Sigmoid colon (tissue), 6 donors: ENCODE measurements at regions not wholly inside any gene's neighbourhood (a gene's known extent, or its start where the extent isn't known, plus 50 kb on each side); places are given as distances from the start of the nearest gene placed in this dataset.

Experiments
- DNase-seq: peaks from one replicate; pipeline ENCODE4 v3.0.0-alpha.2; 2019
- H3K27ac ChIP-seq, 4 donors: fragments of 200-600 bp; sonication (generic); one replicate each; pipeline ENCODE4 v1.5.1; 2016 to 2019; ENCODE audit warnings: mild to moderate bottlenecking in 1 of 4
- H3K27me3 ChIP-seq, 3 donors: fragments of 200-600 bp; sonication (generic); one replicate each; pipeline ENCODE4 v1.5.1; 2019; ENCODE audit warnings: mild to moderate bottlenecking in 1 of 3
- H3K36me3 ChIP-seq, 4 donors: fragments of 200-600 bp; sonication (generic); one replicate each; pipeline ENCODE4 v1.5.1; 2016 to 2019
- H3K4me1 ChIP-seq, 4 donors: fragments of 200-600 bp; sonication (generic); one replicate each; pipeline ENCODE4 v1.5.1; 2017 to 2019
- H3K4me3 ChIP-seq, 4 donors: fragments of 200-600 bp; sonication (generic); one replicate each; pipeline ENCODE4 v1.5.1; 2017 to 2019; ENCODE audit warnings: mild to moderate bottlenecking in 2 of 4, moderate library complexity in 1 of 4
- H3K9me3 ChIP-seq, 4 donors: fragments of 200-600 bp in 3 of 4; sonication (generic) in 3 of 4; one replicate each; pipeline versions ENCODE4 v1.5.1 to v1.6.1; 2013 to 2019
- CTCF ChIP-seq, 4 experiments: fragments of 450-650 bp in 3 of 4; fragments of 200-600 bp in 1 of 4; IDR thresholded peaks; one replicate each; pipeline ENCODE4 v1.5.1; 2016 to 2019; ENCODE audit warnings: antibody characterized with exemption in 4 of 4, mild to moderate bottlenecking in 3 of 4, moderate library complexity in 2 of 4
- EP300 ChIP-seq, 4 donors: sonication (generic); formaldehyde crosslinking; IDR thresholded peaks; one replicate each; pipeline ENCODE4 v1.6.1; 2017; ENCODE audit warnings: antibody characterized with exemption in 4 of 4
- POLR2A ChIP-seq, 2 donors: fragments of 450-650 bp; IDR thresholded peaks; one replicate each; pipeline ENCODE4 v1.6.1; 2016; ENCODE audit warnings: antibody characterized with exemption in 2 of 2, mild to moderate bottlenecking in 2 of 2, moderate library complexity in 2 of 2
- POLR2AphosphoS5 ChIP-seq, 4 donors: sonication (generic); formaldehyde crosslinking; IDR thresholded peaks; one replicate each; pipeline ENCODE4 v1.6.1; 2017; ENCODE audit warnings: antibody characterized with exemption in 4 of 4
- WGBS, 2 donors: extraction: QIAGEN DNeasy Blood & Tissue Kit; methylation state at CpG; one replicate each; pipeline ENCODE4 v1.1.7; 2013; 5-methylcytosine and 5-hydroxymethylcytosine counted together
- intact Hi-C: fragments of 100-400 bp; cut with DNase I; formaldehyde crosslinking; loops from one replicate; pipeline ENCODE4 v1.15.1; 2023
- donor health status: healthy with polysubstance abuse.
- donor health status: healthy.

GRCh38 chr5:164204338-164204946, 699.0 kb downstream of the MAT2B start:
- no peak for DNase-seq
- WGBS, 2 donors: 78 to 81% methylated on average over 4 of the region's 4 CpGs
- no peaks in the 10 kb centered on the region for H3K36me3 ChIP-seq
- no peaks in the 10 kb centered on the region for H3K9me3 ChIP-seq
- H3K4me1 ChIP-seq: no peaks in the 10 kb centered on the region
- intact Hi-C loops: no loop called here
- H3K27ac ChIP-seq: no peak overlapping the region
- H3K27me3 ChIP-seq: no peaks in the 10 kb centered on the region
- TF ChIP-seq POLR2A (IDR thresholded peaks at IDR 0.05): no peak
- no peak for TF ChIP-seq POLR2AphosphoS5 (IDR thresholded peaks at IDR 0.05)
- TF ChIP-seq CTCF (IDR thresholded peaks at IDR 0.05): no peak
- TF ChIP-seq EP300 (IDR thresholded peaks at IDR 0.05): no peak
- H3K4me3 ChIP-seq: no peak overlapping the region

- intact Hi-C loops: no loop called here
- H3K4me3 ChIP-seq: no peak overlapping the region
- 91 to 92% methylated on average over 2 of the region's 2 CpGs for WGBS, 2 donors
These were observed 700.8 kb downstream of the MAT2B start for GRCh38 chr5:164206196-164206595.

GRCh38 chr5:164207646-164208045, 702.2 kb downstream of the MAT2B start:
- Histone ChIP-seq H3K27ac (no peak overlapping the region), H3K4me1 (no peaks in the 10 kb centered on the region), H3K36me3 (no peaks in the 10 kb centered on the region), H3K9me3 (no peaks in the 10 kb centered on the region), H3K27me3 (no peaks in the 10 kb centered on the region), H3K4me3 (no peak overlapping the region)
- 83 to 85% methylated on average over 3 of the region's 3 CpGs for WGBS, 2 donors
- TF ChIP-seq POLR2A (IDR thresholded peaks at IDR 0.05) (no peak), POLR2AphosphoS5 (IDR thresholded peaks at IDR 0.05) (no peak), CTCF (IDR thresholded peaks at IDR 0.05) (no peak), EP300 (IDR thresholded peaks at IDR 0.05) (no peak)
- intact Hi-C loops: no loop called here
- DNase-seq: no peak

More at GRCh38 chr5:164206196-164206595, 700.8 kb downstream of the MAT2B start:
- no peak overlapping the region for H3K27ac ChIP-seq
- H3K36me3 ChIP-seq: no peaks in the 10 kb centered on the region
- H3K4me1 ChIP-seq: no peaks in the 10 kb centered on the region
- no peaks in the 10 kb centered on the region for H3K9me3 ChIP-seq
- H3K27me3 ChIP-seq: no peaks in the 10 kb centered on the region
- TF ChIP-seq CTCF (IDR thresholded peaks at IDR 0.05): no peak
- TF ChIP-seq POLR2A (IDR thresholded peaks at IDR 0.05): no peak
- no peak for DNase-seq

- 52 to 60% methylated on average over 3 of the region's 3 CpGs for WGBS, 2 donors
- Histone ChIP-seq H3K27me3 (no peaks in the 10 kb centered on the region), H3K4me3 (no peak overlapping the region), H3K9me3 (no peaks in the 10 kb centered on the region), H3K4me1 (no peaks in the 10 kb centered on the region), H3K27ac (no peak overlapping the region), H3K36me3 (no peaks in the 10 kb centered on the region)
- intact Hi-C loops: no loop called here
- no peak for DNase-seq
- no peak for TF ChIP-seq POLR2AphosphoS5 (IDR thresholded peaks at IDR 0.05)
- TF ChIP-seq POLR2A (IDR thresholded peaks at IDR 0.05): no peak
- no peak for TF ChIP-seq EP300 (IDR thresholded peaks at IDR 0.05)
- no peak for TF ChIP-seq CTCF (IDR thresholded peaks at IDR 0.05)
These were observed 705.1 kb downstream of the MAT2B start for GRCh38 chr5:164210491-164210890.

GRCh38 chr5:164214698-164215097, 709.3 kb downstream of the MAT2B start:
- H3K27me3 ChIP-seq: no peaks in the 10 kb centered on the region
- TF ChIP-seq EP300 (IDR thresholded peaks at IDR 0.05): no peak
- no peak for TF ChIP-seq POLR2AphosphoS5 (IDR thresholded peaks at IDR 0.05)
- no peak for TF ChIP-seq CTCF (IDR thresholded peaks at IDR 0.05)
- TF ChIP-seq POLR2A (IDR thresholded peaks at IDR 0.05): no peak
- WGBS, 2 donors: 81 to 84% methylated on average over 1 of the region's 1 CpG
- H3K9me3 ChIP-seq: peaks cover 0 to 4% (median 0%) of the 10 kb centered on the region in 4 donors
- no peaks in the 10 kb centered on the region for H3K4me1 ChIP-seq
- no peak for DNase-seq
- H3K4me3 ChIP-seq: no peak overlapping the region
- no peak overlapping the region for H3K27ac ChIP-seq
- intact Hi-C loops: no loop called here
- no peaks in the 10 kb centered on the region for H3K36me3 ChIP-seq
